GM21447 (cell line): ENCODE measurements at regions not wholly inside any gene's neighbourhood (a gene's known extent, or its start where the extent isn't known, plus 50 kb on each side); places are given as distances from the start of the nearest gene placed in this dataset.
"Not testable (repeated sequence)": the region's sequence is repeated elsewhere in the genome, so short reads cannot be mapped to it uniquely, and the experiment has no call there.

Experiments used
- ATAC-seq: cut with Tn5 transposase; IDR thresholded peaks from one replicate; pipeline ENCODE4 v1.9.1; 2021; ENCODE audit not compliant: unreplicated experiment

DNA sequence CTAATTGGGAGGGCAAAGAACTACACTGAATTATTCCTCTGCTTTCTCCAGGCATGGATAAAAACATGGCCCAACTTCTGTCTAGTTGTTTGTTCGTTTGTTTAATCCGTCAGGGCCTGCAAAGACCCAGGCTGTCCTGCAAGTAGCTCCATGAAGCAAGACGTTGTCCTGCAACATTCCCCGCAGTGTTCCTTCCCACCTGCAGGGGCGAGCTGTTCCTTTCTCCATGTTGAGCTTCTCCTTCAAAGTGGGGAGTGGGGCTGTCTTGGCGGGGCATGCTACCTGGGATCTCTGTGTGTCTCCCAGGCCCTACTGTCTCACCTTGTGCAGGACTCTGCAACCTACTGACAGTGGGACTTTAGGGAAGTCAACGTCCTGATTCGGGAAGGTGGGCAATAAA, 264.0 kb upstream of the SMIM21 start:
- no peak for ATAC-seq

DNA sequence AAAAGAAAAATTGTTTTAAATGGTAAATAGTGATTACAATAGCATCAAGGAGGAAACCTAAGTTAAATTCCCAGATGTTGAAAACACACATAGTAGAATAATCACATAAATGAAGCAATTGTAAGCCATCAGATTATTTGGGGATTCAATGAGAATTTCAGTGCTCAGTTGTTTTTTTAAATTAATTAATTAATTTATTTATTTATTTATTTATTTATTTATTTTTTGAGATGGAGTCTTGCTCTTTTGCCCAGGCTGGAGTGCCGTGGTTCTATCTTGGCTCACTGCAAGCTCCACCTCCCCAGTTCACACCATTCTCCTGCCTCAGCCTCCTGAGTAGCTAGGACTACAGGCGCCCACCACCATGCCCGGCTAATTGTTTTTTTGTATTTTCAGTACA, 262.8 kb upstream of the SMIM21 start:
- ATAC-seq = not testable (repeated sequence)

GRCh38 chr18:75687626-75688025, 260.1 kb upstream of the SMIM21 start:
- ATAC-seq = no peak

DNA sequence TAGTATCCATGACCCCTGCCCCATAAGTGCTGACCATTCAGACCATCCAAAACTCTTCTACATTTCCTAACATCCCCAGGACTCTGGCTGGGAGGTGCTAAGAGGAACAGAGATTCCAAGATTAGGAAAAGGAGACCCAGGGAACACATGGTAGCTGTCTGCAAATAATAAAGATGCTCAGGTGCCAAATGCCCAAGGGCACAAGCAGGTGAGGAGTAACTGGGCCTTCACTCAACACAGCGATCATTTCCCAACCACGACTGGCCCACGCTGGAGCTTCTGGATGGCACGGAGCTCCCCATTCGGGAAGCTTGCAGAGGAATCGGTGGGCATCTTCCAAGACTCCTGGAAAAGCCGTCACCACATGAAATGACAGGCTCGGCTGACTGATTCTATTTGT, 255.9 kb upstream of the SMIM21 start:
- ATAC-seq = no peak

- ATAC-seq = no peak
Measured at GRCh38 chr18:75681538-75682115, 254.1 kb upstream of the SMIM21 start.

DNA sequence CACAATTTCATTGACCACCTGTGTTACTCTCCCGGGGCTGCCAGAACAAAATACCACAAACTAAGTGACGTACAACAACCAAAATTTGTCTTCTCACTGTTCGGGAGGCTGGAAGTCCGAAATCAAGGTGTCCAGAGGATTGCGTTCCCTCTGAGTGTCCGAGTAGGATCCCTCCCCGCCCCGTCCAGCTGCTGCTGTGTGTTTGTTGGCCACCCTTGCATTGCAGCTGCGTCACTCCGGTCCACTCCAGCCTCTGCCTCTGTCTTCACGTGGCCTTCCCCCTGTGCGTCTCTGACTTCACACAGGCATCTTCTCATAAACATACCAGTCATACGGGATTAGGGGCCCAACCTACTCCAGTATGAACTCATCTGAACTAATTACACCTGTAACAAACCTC, 251.8 kb upstream of the SMIM21 start:
- no peak for ATAC-seq

- ATAC-seq = no peak
Measured at GRCh38 chr18:75678627-75679026, 251.1 kb upstream of the SMIM21 start.

DNA sequence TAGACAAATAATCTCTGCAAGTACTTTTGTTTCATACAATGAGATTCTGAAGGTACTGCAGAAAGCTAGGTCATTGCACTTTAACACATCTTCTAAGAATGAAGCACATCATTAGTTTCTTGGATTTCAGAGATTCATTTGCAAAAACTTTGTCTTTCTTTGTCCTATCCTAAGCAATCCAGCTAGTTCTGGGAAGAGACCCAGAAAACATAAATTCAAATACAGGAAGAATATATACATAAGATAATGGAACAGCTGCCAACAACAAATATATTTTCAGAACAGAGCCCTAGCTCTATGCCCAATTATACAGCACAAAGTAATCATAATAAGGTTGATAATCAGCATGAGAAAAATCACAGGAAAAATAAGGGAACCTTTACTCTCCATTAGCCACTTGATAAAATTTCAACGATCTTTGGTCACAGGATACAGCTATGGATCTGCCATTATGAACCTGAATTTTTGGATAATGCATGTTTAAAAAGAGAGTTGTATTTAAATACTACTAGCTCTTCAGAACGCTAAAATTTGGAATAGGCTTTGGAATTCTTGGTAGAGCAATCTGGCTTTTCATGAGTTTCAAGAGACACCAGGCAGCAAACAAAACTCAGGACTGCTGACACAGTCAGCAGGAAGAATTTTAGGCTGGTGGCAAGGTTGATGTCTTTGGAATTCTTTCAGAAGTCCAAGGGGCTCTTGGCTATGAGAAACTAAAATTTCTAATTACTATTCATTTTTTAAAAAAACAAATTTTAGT, 250.4 kb upstream of the SMIM21 start:
- ATAC-seq = no peak

DNA sequence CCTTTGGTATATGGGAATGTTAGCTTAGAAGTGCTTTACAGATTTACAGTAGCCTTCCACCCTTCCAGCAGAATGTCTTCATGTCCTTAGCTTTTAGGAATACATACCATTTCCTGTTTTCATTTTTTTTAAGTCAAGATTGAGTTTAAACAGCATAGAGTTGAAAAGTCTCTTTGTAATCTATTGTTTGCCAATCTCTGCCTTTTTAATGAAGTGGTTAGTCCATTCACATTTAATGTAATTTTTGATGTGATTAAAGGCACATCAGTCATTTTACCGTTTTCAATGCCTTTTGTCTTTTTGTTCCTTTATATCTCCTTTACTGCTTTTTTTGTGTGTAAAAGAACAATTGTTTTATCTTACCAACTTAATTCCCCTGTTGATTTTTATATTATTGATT, 233.4 kb upstream of the SMIM21 start:
- no peak for ATAC-seq

DNA sequence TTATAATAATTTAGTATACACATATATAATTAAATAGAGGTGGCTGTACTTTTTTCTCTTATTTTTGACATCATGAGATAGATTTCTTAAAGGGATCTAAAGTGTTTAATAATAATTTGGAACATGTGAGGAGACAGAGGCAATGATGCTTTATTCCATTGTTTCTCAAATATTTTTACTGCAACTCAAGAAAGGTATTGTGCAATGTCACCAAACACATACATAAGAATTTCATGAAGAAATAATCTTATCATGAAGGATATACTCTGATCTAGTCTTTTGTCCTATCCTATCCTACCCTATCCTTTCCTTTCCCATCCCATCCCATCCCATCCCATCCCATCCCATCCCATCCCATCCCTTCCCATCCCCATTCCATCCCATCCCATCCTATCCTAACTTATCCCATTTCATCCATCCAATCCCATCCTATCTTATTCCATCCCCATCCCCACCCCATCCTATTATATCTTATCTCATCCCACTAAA, 232.1 kb upstream of the SMIM21 start:
- ATAC-seq = no peak

GRCh38 chr18:75658330-75658729, 230.8 kb upstream of the SMIM21 start:
- no peak for ATAC-seq

DNA sequence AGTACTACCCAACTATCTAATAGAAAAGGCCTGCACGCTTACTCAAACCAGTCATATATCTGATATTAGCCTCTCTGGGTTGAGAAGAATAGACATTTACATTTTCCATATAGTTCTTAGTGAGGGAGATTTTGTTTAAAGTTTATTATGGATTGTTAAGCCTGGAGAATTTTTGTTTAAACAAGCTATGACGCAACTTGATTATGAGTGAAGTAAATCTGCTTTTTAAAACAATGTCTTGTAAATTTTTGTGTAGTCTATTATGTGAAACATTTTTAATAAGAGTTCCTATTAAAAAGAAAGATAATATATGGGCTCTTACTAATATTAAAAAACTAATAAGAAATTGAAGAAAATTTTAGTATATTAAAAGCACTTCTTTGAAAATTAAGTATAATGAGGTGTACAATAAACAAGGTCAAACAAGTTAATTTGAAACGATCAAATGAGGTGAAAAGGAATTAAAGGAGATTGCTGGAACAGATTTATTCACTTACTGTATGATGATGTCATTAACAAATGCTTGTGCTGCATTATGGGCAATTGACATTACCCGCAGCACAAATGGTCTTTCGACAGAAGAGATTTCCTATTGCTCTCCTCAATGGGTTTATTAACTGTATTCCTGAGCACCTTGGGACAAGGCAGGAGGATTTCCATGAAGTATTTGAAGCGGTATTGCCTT, 229.2 kb upstream of the SMIM21 start:
- ATAC-seq = no peak

- no peak for ATAC-seq
Measured at GRCh38 chr18:75656035-75656434, 228.5 kb upstream of the SMIM21 start.

GRCh38 chr18:75654851-75655751, 227.6 kb upstream of the SMIM21 start:
- ATAC-seq = no peak

- no peak for ATAC-seq
Measured at GRCh38 chr18:75654386-75654785, 226.9 kb upstream of the SMIM21 start.

DNA sequence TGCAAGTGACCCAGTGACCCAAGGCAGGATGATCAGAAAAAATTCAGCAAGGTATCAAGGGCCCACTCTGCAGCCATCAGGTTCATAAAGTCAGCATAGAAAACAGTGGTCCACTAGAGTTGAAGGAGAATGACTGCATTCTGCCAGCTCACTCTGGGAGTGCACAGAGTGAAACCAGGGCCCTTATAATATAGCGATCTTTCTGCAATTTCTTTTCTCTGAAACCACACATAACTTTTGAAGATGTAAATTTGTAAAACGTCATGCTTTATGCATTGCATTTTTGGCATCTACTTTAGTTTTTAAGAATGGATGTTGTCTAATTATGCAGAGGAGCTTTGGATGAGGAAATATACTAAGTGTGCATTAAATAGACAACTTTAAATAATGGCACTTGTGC, 225.0 kb upstream of the SMIM21 start:
- no peak for ATAC-seq

- no peak for ATAC-seq
Measured at GRCh38 chr18:75644871-75645270, 217.4 kb upstream of the SMIM21 start.

DNA sequence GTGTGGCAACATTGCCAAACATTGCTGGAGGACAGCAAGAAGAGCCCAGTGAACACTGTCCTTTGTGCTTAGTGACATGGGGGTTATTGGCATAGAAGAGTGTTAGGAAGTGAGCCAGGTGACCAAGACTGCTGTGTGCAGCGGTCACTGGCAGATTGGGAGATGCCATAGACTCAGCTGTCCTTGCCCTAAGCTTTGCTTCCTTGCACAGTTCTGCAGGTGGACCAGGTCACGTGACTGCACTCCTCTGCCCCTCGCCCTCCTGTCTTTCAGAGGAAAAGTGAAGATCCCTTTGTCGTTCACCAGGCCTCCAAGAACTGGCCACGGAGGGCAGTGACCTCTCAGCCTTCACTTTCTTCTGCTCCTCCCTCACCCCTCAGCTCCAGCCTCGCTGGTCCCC, 215.6 kb upstream of the SMIM21 start:
- no peak for ATAC-seq

DNA sequence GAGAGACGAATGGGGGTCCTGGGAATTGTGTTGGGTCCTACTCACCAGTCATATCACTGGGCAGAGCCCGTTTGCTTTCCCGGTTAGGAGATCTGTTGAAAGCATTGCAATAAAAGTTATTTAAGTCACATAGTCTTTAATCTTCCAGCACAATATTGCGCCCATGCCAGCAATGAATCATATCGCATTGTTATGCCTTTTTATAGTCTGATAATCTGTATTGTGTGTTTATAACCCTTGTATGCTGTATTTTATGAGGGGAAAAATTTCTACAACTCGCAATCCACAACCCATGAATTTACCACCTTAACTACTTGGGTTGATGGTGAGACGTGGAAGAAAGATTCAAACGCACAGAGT, 211.9 kb upstream of the SMIM21 start:
- no peak for ATAC-seq

GRCh38 chr18:75638776-75639471, 211.4 kb upstream of the SMIM21 start:
- no peak for ATAC-seq
